ENCODE measurements at regions not wholly inside any gene's neighbourhood (a gene's known extent, or its start where the extent isn't known, plus 50 kb on each side); places are given as distances from the start of the nearest gene placed in this dataset.

GRCh38 chr7:84492098-84493034, 297.8 kb upstream of the SEMA3A start:
- TF ChIP-seq POLR2A (IDR thresholded peaks at IDR 0.05; ENCODE audit: low read length) (no peak), GATA1 (IDR thresholded peaks at IDR 0.05; ENCODE audit: low read depth, low read length) (no peak)
